Cardiac septum (tissue), 1 donor: ENCODE measurements at regions not wholly inside any gene's neighbourhood (a gene's known extent, or its start where the extent isn't known, plus 50 kb on each side); places are given as distances from the start of the nearest gene placed in this dataset.
"Not testable (repeated sequence)": the region's sequence is repeated elsewhere in the genome, so short reads cannot be mapped to it uniquely, and the experiment has no call there.

Experiments used
- DNase-seq: peaks from one replicate; pipeline ENCODE4 v3.0.0-alpha.2; 2020; ENCODE audit warnings: low spot score
- intact Hi-C: fragments of 100-400 bp; cut with DNase I; formaldehyde crosslinking; loops from one replicate; pipeline ENCODE4 v1.14.0; 2022
- donor health status: DM: no; HTN: no; CAD: no.

GRCh38 chr2:155645791-155646190, 686.7 kb downstream of the NR4A2 start:
- DNase-seq = no peak
- intact Hi-C loops = no loop called here

- intact Hi-C loops = no loop called here
- DNase-seq = no peak
Observed at GRCh38 chr2:155643056-155643775, 689.3 kb downstream of the NR4A2 start.

DNA sequence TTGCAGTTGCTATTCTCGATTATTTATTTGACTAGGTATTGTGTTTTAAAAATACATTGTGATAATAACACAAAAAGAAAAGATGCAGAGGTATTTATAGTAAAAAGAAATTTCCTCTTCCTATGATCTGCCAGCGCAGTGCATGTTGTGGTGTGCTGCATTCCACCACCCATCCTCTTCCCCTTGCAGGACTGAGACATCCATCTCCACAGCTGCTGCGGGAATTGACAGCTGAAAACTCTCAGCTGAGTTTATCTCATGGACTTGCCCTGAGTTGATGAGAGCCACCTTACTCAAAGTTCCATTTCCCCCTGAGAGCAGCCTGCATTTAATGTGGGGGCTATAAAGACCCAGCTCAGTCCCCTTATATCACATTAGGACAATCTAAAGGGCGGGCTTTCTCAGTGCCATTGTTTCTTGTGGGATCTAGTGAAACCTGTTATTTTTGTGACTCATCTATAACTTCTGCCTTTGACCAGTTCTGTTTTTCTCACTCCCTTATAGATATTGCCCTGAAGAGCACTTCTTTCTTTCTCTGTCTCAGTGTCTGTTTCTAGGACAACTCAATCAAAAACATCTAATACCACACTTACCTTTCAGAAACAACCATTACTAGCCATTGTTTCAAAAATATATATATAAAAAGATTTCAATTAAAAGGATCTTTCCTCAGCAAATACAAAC, 698.5 kb downstream of the NR4A2 start:
- no peak for DNase-seq
- intact Hi-C loops = no loop called here

GRCh38 chr2:155633060-155633839, 699.3 kb downstream of the NR4A2 start:
- intact Hi-C loops = no loop called here
- no peak for DNase-seq

DNA sequence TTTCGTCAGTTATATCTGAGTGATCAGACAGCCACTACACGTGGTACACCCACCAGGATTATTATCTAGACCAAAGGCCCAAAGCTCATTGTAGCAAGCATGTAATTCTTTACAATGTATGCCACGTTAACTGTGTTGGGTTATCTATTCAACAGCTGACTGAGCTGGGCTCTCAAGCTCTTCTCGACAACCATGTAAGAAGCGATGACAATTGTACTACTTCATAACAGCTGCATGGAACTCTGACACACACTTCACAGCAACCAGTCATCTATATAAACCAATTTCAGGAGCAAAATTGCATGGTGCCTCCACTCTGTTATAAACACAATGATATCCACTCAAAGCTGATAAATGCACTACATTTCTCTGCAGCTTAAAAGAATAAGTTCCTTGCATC, 701.8 kb downstream of the NR4A2 start:
- intact Hi-C loops = no loop called here
- no peak for DNase-seq

GRCh38 chr2:155622443-155622842, 710.1 kb downstream of the NR4A2 start:
- no peak for DNase-seq
- intact Hi-C loops = no loop called here

GRCh38 chr2:155600914-155601760, 731.4 kb downstream of the NR4A2 start:
- intact Hi-C loops = no loop called here
- no peak for DNase-seq

DNA sequence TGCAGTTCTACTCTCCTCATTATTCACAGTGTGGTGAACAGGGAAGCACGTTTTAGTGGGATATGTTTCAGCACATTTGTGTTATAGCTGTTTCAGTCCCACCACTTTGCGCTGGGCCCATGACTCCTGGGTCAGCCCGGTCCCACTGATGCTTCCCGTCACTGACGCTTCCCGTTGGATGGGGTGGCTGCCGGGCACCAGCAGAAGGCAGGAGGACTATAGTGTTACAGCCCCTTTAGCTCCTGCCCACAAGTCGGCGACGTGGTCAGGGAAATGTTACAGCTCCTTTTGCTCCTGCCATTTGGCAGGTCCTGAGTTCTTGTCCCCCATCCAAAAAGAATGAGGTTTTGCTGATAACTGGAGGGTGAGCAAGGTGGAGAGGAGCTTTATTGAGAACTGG, 732.2 kb downstream of the NR4A2 start:
- intact Hi-C loops = no loop called here
- DNase-seq = no peak

DNA sequence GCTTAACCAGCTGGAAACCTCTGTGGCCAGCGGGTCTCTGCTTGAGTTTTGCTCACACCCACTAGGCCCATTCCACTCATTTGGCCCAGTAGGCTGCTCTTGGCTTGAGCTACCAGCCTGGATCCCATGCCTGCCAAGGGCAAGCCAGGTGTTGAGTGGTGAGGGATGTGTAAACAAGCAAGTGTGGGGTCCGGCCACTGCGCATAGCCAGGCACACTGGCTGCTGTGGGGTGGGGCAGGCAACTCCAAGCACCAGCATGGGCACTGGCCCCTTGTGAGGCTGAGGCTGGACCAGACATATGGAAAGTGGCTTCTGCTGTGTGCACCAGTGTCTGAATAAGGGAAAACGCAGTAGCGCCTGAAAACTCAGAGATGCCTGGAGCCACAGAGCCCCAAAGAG, 732.7 kb downstream of the NR4A2 start:
- no peak for DNase-seq
- intact Hi-C loops = no loop called here

DNA sequence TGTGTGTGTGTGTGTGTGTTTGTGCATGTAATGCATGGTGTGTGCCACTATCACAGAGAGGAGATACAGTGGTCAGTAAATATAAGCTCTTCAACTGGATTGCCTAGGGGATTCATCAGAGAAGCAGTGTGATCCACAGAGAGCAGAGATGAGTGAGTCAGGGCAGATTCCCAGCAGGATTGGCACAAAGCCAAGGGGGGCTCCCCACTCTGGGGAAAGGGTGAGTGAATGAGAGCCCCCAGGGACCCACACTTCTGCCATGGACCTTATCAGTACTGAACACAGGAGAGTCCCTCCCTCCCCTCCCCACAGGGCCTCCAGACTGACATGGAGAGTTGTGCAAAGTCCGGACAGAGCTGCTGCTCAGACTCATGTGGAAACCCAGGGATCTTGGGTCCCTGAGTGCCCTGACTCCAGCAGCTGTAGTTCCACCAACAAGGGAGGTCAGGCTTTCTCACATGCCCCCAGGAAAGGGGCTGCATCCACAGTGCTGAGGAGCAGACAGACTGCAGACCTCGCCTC, 748.8 kb downstream of the NR4A2 start:
- intact Hi-C loops = no loop called here

DNA sequence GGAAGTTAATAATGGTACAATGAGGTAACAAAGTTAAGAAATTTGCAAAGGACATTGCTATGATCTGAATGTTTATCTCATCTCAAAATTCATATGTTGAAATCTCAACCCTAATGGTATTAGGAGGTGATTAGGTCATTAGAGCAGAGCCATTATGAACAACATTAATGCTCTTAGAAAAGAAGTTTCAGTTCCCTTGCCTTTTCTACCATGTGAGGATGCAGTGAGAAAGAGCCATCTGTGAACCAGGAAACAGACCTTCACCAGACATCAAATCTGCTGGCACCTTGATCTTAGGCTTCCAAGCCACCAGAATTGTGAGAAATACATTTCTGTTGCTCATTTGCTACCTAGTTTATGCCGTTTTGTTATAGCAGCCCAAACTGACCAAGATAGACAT, 757.6 kb downstream of the NR4A2 start:
- intact Hi-C loops = no loop called here

More for the DNA sequence above, 748.8 kb downstream of the NR4A2 start:
- no peak for DNase-seq

GRCh38 chr2:155547571-155547970, 785.0 kb downstream of the NR4A2 start:
- intact Hi-C loops = no loop called here
- DNase-seq = no peak

More for the DNA sequence above, 757.6 kb downstream of the NR4A2 start:
- no peak for DNase-seq

DNA sequence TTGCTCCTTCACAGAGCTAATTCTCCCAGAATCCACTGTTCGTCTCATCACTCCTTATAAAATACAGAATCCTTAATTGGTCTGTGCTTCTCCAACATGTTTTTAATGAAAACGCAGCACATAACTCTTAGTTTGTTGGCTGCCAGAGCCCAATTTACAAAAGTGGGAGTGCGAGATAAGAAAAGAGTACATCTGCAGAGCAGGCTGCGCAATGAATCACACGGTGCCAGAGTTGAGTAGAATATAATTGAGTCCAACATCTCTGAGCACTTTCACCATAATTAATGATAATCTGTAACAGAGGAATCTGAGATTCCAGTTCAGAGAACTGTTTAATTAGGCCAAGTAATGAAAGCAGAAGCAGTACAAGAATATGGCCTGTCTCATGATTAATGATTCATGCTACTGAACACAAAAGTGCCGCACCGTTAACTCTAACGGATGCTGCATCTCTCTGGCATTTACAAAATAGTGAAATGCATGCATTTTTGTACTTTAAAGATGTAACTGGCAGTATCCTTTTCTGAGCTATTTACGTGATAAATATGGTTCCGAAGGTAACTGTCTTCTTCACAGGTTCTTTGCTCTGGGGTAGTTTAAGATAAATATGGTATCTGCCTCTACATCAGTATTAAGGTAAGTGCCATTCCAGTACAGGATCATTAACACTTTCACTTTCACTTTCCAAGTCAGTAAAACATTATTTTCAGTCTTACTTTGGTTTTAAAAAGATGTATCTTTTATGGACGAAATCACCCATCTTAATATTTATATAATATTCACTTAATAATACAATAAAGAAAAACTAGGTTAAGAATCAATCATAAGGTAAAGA, 785.6 kb downstream of the NR4A2 start:
- DNase-seq = no peak
- intact Hi-C loops = no loop called here

GRCh38 chr2:155539028-155539427, 793.5 kb downstream of the NR4A2 start:
- DNase-seq, intact Hi-C loops: not testable (repeated sequence)

- intact Hi-C loops = no loop called here
- DNase-seq = no peak
Observed at GRCh38 chr2:155528034-155528433, 804.5 kb downstream of the NR4A2 start.

DNA sequence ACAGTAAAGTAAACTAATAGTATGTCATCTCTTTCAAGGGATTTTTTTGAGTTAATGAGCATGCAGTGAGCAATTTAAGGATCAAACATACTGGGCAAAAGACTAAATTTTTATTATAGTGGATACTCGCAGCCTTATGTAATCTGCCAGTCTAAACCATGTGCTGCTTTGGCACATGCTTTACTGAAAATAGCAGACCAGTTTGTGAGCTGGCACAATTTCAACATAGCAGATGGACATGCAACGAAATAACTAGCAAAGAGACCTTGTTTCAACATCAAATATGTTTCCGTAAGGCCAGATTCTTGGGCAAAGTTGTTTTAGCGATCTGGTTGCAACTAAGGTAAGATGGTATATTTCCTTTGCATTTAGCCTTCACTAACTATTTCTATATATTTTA, 807.3 kb downstream of the NR4A2 start:
- DNase-seq = no peak
- intact Hi-C loops = no loop called here

DNA sequence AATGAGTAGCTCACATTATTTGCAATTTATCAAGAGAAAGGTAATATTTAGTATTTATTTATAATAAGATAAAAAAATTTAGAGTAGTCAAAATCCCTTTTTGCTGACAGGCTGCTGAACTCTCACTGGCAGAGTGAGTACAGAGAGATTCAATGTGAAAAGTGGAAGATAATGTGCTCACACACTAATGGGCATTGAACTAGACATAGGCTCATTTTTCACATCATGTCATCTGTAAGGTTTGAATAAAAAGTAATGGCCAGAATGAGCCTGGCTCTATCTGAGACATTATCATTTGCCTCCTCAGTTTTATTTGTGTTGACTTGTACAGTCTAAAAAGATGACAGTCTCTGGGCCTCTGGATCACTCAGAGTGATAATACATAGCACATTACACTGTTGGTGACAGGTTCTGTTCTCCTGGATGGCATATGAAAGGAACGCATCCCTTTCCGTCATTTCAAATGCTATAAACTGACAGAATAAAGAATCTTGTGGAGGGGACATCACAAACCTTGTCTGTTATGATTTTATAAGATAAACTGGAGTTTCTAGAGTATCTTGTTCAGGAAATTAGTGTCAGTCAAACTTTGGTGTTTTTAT, 812.9 kb downstream of the NR4A2 start:
- intact Hi-C loops = no loop called here

DNA sequence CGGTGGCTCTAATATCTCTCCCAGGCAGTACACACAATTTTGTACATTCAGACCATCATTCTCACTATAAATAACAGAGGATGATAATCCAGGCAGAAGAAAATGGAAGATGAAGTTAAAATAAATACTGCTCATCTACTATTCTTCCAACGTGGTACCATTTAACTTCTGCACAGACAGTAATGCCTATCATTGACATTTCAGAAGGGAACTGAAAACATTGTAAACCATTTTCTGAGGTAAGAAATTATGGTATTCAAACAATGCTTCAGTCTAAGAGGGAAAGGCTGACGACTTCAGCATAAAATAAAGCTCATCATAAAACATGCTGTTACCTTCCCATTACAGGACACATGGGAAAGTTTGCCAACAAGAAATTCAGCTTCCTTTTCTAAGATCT, 814.4 kb downstream of the NR4A2 start:
- no peak for DNase-seq
- intact Hi-C loops = no loop called here

More for the DNA sequence above, 812.9 kb downstream of the NR4A2 start:
- no peak for DNase-seq
